ENCODE measurements at regions not wholly inside any gene's neighbourhood (a gene's known extent, or its start where the extent isn't known, plus 50 kb on each side); places are given as distances from the start of the nearest gene placed in this dataset.

- TF ChIP-seq, protein P1, sequence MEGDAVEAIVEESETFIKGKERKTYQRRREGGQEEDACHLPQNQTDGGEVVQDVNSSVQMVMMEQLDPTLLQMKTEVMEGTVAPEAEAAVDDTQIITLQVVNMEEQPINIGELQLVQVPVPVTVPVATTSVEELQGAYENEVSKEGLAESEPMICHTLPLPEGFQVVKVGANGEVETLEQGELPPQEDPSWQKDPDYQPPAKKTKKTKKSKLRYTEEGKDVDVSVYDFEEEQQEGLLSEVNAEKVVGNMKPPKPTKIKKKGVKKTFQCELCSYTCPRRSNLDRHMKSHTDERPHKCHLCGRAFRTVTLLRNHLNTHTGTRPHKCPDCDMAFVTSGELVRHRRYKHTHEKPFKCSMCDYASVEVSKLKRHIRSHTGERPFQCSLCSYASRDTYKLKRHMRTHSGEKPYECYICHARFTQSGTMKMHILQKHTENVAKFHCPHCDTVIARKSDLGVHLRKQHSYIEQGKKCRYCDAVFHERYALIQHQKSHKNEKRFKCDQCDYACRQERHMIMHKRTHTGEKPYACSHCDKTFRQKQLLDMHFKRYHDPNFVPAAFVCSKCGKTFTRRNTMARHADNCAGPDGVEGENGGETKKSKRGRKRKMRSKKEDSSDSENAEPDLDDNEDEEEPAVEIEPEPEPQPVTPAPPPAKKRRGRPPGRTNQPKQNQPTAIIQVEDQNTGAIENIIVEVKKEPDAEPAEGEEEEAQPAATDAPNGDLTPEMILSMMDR (IDR thresholded peaks at IDR 0.05; ENCODE audit: insufficient read depth, missing control alignments), result no peak
- DNase-seq (ENCODE audit: insufficient read length, low spot score) (no peak), FAIRE-seq (no peak)
Measured at GRCh38 chr2:225289659-225290058, 109.9 kb upstream of the NYAP2 start.

DNA sequence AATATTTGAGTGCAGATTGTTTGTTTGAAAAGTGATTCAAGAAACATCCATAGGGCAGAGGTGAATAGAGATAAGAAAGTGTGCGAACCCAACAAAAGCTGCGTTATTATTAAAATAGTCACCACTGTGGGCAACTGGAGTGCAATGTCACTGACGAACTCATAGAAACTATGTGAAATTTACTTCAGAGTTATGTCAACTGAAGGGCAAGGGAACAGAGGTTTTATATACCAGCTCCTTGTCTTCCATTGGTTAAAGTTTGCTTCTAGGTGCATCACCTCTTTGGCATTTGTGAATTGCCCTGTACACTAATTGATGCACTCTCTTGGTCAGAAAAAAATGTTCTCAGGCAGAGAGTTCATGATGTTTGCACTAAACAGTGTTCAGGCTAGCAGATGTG is 110.5 kb upstream of the NYAP2 start:
- FAIRE-seq (no peak), DNase-seq (ENCODE audit: insufficient read length, low spot score) (no peak)
- TF ChIP-seq, protein P1 (IDR thresholded peaks at IDR 0.05; ENCODE audit: insufficient read depth, missing control alignments), result no peak

DNA sequence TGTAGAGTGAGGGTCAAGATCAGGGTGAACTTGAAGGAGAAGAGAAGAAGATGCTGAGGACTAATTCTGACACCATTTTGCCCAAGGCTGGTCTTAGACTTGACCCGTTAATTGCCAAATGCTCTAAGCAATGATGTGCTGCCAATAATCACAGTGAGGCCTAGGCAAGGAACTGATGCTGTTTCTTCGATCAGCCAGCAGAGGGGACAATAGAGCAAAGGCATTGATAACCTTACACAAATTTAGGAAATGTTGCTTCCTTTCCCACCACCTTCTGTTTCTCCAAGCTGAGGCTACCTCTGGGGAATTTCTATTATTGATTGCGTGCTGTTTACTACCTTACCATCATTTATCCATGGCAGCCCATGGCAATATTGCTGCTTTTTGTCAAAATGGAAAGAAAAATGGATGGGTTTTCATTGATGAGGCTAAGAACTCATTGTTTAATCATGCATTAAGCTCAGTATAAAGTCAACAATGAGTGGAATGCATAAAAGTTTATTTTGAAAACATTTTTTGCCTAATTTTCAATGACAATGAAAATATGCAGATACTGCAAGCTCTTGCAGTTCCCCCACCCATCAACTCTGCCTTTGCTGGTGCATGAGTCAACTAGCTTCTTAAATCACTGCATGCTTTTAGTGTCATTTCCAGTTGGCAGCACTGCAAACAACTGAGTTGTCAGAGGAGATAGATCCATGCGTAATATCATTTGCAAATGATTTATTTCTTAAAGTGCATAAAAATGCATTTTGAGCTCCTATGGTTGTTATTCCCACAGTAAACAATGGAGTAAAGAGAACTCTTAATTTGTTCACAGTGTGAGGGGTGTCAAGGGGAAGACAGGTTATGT is 116.4 kb upstream of the NYAP2 start:
- FAIRE-seq, result peak; percentile 88
- no peak for DNase-seq (ENCODE audit: insufficient read length, low spot score)
- TF ChIP-seq, protein P1 (IDR thresholded peaks at IDR 0.05; ENCODE audit: insufficient read depth, missing control alignments), result peak; percentile 65

DNA sequence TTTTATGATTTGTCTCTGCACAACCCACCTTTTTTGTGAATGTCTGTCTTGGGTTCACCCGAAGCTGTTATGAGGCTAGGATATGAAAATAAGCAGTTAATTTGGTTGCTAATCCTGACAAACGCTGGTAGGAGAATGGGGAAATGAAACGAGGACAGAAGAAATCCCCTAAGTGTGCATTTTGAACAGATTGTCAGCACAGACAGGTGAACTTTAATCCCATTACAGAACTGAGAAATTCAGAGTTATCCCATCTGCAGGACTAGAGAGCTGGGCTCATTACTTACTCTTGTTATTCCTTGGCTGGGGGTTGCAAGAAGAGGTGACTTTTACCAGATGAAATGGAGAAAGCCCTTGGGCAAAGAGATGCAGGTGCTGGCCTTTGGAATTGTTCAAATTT is 123.3 kb upstream of the NYAP2 start:
- FAIRE-seq (peak; percentile 73), DNase-seq (ENCODE audit: insufficient read length, low spot score) (peak; percentile 14)
- TF ChIP-seq, protein P1 (IDR thresholded peaks at IDR 0.05; ENCODE audit: insufficient read depth, missing control alignments), result no peak

DNA sequence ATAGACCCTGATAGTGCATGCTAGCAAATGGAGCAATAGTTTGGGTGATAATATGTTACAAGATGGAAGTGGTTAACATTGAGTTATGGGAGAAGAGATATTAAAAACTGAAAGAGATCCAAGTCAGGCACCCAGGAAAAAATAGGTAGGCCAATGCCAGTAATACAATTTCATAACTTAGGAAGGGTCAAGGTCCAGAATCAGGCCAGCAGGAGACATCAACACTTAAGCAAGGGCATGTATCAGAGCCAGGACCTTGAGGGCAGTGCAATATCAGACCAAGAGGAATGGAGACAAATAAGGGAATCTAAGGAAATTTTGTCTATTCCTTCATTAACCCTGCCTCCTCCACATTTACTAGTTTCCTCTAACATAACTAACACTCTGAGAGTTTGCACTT is 124.1 kb upstream of the NYAP2 start:
- TF ChIP-seq, protein P1 (IDR thresholded peaks at IDR 0.05; ENCODE audit: insufficient read depth, missing control alignments), result no peak
- FAIRE-seq (no peak), DNase-seq (ENCODE audit: insufficient read length, low spot score) (no peak)

DNA sequence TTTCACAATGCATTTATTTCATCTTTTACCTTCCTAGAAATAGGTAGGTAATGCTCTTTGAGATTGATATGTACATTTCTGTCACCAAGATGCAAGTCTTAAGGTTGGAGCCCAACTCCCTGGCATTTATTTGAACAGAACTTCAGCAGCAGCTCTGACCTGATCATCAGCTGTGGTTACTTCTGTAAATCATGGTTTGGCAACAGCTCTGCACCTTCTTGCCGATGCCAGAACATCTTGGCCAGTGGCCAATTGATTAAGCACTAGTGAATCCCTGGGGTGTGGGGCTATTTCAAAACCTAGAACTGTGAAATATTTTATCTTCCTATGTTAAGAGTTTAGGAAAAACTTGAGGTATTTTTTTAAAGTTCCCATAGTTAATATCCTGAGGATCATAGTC is 124.8 kb upstream of the NYAP2 start:
- FAIRE-seq (no peak), DNase-seq (ENCODE audit: insufficient read length, low spot score) (no peak)
- TF ChIP-seq, protein P1 (IDR thresholded peaks at IDR 0.05; ENCODE audit: insufficient read depth, missing control alignments), result no peak

GRCh38 chr2:225272173-225272572 is 127.3 kb upstream of the NYAP2 start:
- no peak for FAIRE-seq
- TF ChIP-seq, protein P1 (IDR thresholded peaks at IDR 0.05; ENCODE audit: insufficient read depth, missing control alignments), result no peak
- no peak for DNase-seq (ENCODE audit: insufficient read length, low spot score)
